ENCODE measurements at regions not wholly inside any gene's neighbourhood (a gene's known extent, or its start where the extent isn't known, plus 50 kb on each side); places are given as distances from the start of the nearest gene placed in this dataset.
A peak's percentile ranks its signal among the peaks of the same experiment; 100 is the strongest.

DNA sequence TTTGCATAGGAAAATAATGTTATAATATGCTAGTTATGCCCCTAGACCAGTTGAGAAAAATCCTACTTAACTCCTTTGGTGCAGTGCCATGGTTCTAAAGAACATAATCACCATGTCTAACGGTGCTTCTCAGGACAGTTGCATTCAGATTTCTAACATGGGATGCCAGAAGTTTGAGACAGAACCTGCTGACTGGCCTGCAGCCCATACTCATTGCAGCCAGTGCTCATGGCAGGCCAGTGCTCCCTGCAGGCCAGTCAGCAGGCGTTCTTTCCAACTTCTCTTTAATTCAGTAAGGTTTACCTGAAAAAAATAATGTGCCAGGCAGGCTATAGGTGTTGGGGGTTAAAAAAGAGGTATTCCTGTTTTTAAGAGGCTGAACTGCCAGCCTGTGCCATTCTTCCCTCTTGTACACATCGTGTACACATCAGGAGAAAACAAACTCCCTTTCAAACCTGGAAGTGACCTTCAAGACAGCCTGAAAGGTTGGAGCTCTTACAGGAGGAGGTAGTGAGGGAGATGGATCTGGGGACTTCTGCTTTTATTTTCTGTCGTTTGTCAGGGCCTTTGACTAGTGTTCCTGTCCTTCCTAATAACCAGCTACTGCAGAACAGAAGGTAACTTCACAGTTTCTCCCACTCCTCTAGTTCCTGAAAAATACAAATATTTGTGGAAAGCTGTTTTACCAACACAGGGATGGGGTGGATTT, 146.0 kb upstream of the MAGI3 start:
- H3K9me3 ChIP-seq: no peaks in the 10 kb centered on the region
- intact Hi-C loops (cut with DNase I): no loop called here
- peaks cover 8 to 56% (median 14%) of the 10 kb centered on the region in 3 donors for H3K4me1 ChIP-seq
- H3K27ac ChIP-seq: no peak overlapping the region
- no peak for TF ChIP-seq POLR2A (IDR thresholded peaks at IDR 0.05)
- TF ChIP-seq, protein P1, sequence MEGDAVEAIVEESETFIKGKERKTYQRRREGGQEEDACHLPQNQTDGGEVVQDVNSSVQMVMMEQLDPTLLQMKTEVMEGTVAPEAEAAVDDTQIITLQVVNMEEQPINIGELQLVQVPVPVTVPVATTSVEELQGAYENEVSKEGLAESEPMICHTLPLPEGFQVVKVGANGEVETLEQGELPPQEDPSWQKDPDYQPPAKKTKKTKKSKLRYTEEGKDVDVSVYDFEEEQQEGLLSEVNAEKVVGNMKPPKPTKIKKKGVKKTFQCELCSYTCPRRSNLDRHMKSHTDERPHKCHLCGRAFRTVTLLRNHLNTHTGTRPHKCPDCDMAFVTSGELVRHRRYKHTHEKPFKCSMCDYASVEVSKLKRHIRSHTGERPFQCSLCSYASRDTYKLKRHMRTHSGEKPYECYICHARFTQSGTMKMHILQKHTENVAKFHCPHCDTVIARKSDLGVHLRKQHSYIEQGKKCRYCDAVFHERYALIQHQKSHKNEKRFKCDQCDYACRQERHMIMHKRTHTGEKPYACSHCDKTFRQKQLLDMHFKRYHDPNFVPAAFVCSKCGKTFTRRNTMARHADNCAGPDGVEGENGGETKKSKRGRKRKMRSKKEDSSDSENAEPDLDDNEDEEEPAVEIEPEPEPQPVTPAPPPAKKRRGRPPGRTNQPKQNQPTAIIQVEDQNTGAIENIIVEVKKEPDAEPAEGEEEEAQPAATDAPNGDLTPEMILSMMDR (IDR thresholded peaks at IDR 0.05): no peak
- WGBS, 2 donors: 61 to 64% methylated on average over 4 of the region's 4 CpGs
- no peak for DNase-seq
- no peaks in the 10 kb centered on the region for H3K27me3 ChIP-seq
- no peaks in the 10 kb centered on the region for H3K36me3 ChIP-seq
- H3K4me3 ChIP-seq: no peak overlapping the region

DNA sequence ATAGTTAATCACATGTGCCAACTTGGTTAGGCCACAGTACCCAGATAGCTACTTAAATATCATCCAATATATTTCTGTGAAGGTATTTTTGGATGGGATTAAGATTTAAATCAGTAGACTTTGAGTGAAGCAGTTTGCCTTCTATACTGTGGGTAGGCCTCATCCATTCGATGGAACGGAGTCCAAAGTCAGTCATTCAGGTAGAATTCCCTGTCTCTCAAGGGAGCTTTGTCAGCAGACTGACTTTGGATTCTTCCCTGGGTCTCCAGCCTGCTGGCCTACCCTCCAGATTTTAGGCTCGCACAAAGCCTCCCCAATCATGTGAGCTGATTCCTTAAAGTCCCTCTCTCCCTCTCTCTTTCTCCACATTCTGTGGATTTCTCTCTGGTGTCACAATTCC, 145.1 kb upstream of the MAGI3 start:
- H3K27ac ChIP-seq: no peak overlapping the region
- no peaks in the 10 kb centered on the region for H3K27me3 ChIP-seq
- 83 to 100% methylated on average over 3 of the region's 3 CpGs for WGBS, 2 donors
- no peaks in the 10 kb centered on the region for H3K36me3 ChIP-seq
- DNase-seq: no peak
- intact Hi-C loops (cut with DNase I): no loop called here
- peaks cover 8 to 56% (median 14%) of the 10 kb centered on the region in 3 donors for H3K4me1 ChIP-seq
- no peaks in the 10 kb centered on the region for H3K9me3 ChIP-seq
- H3K4me3 ChIP-seq: no peak overlapping the region
- no peak for TF ChIP-seq POLR2A (IDR thresholded peaks at IDR 0.05)
- TF ChIP-seq, protein P1 (IDR thresholded peaks at IDR 0.05): no peak

DNA sequence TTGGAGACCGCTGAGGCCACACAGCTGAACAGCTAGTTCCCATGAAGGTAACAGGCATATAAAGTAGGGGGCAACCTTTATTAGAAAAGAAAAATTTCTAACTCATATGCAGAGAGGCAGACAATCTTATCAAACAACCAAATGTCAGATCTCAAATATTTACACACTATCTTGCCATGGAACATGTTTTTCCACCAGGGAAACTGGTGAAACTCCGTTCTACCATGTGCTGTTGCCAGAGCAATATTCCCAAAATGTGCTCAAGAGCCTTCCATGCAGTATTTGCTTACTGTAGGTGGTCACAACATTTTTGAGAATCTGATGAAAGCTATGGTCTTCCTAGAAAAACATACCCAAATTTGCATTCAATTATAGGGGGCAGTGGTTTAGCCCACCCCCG, 143.4 kb upstream of the MAGI3 start:
- TF ChIP-seq POLR2A (IDR thresholded peaks at IDR 0.05): no peak
- TF ChIP-seq, protein P1 (IDR thresholded peaks at IDR 0.05): no peak
- no peaks in the 10 kb centered on the region for H3K36me3 ChIP-seq
- no peaks in the 10 kb centered on the region for H3K9me3 ChIP-seq
- peak overlapping the region; percentile 72 to 86 (median 80) for H3K27ac ChIP-seq
- peaks cover 8 to 60% (median 14%) of the 10 kb centered on the region in 3 donors for H3K4me1 ChIP-seq
- no peak overlapping the region for H3K4me3 ChIP-seq
- no peaks in the 10 kb centered on the region for H3K27me3 ChIP-seq
- no peak for DNase-seq
- intact Hi-C loops (cut with DNase I): no loop called here
- 78 to 87% methylated on average over 3 of the region's 3 CpGs for WGBS, 2 donors

DNA sequence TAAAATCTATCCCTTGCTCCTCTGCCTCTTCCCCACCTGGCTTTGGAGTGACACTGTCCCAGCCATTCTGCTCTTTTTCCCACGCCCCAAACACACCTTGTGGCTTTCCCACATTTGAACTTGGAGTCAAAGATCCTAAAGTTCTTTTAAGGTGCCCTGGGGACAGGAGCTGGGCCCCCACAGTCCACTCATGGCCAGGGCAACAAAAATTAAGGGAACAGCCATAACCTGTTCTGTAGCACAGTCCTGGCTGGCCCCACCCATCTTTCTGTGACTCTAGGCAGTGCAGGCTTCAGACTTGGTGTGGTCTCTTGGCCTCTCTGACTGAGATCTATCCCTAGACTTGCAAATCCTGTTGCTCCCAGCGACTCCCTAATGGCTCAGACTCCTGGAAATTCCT, 143.0 kb upstream of the MAGI3 start:
- intact Hi-C loops (cut with DNase I): no loop called here
- no peaks in the 10 kb centered on the region for H3K27me3 ChIP-seq
- H3K9me3 ChIP-seq: no peaks in the 10 kb centered on the region
- TF ChIP-seq POLR2A (IDR thresholded peaks at IDR 0.05): no peak
- TF ChIP-seq, protein P1 (IDR thresholded peaks at IDR 0.05): no peak
- no peaks in the 10 kb centered on the region for H3K36me3 ChIP-seq
- no peak overlapping the region for H3K4me3 ChIP-seq
- no peak for DNase-seq
- H3K4me1 ChIP-seq: peaks cover 8 to 60% (median 14%) of the 10 kb centered on the region in 3 donors
- WGBS, 2 donors: 63% methylated on average over 2 of the region's 2 CpGs
- H3K27ac ChIP-seq: peak overlapping the region; percentile 72 to 86 (median 80)

DNA sequence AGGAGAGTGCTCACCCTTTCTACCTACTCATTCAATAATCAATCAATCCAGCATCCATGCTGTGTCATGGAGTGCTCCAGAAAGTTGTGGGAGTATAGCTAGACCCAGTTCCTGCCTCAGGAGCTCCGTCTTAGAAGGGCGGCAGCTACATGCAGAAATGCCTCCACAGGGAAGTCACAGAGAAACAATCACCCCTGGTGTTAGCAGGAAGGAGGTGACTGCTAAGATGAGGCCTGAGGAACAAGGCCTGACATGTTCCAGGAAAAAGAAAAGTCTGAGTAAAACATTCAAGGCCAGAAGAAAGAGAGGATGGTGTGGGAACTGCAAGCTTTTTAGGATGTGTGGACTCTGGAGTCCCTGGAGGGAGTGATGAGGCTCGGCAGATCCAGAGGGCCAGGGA, 142.5 kb upstream of the MAGI3 start:
- TF ChIP-seq, protein P1 (IDR thresholded peaks at IDR 0.05): peak in 2 of 6 experiments; percentile 32 to 52
- no peak for TF ChIP-seq POLR2A (IDR thresholded peaks at IDR 0.05)
- Histone ChIP-seq H3K4me3 (no peak overlapping the region), H3K4me1 (peaks cover 8 to 60% (median 14%) of the 10 kb centered on the region in 3 donors), H3K9me3 (no peaks in the 10 kb centered on the region), H3K27me3 (no peaks in the 10 kb centered on the region), H3K27ac (peak overlapping the region; percentile 72 to 86 (median 80)), H3K36me3 (no peaks in the 10 kb centered on the region)
- no peak for DNase-seq
- WGBS, 2 donors: 50 to 71% methylated on average over 1 to 3 of the region's 3 CpGs
- intact Hi-C loops (cut with DNase I): no loop called here

Data from esophagus squamous epithelium (tissue), 5 donors.